ENCODE measurements at regions not wholly inside any gene's neighbourhood (a gene's known extent, or its start where the extent isn't known, plus 50 kb on each side); places are given as distances from the start of the nearest gene placed in this dataset.

- TF ChIP-seq CTCF (IDR thresholded peaks at IDR 0.05) (no peak), POLR2A (IDR thresholded peaks at IDR 0.05) (no peak)
Observed at GRCh38 chrX:81556880-81557279, 355.0 kb downstream of the SH3BGRL start.

Data from adrenal gland (tissue), 5 donors.